ENCODE measurements at regions not wholly inside any gene's neighbourhood (a gene's known extent, or its start where the extent isn't known, plus 50 kb on each side); places are given as distances from the start of the nearest gene placed in this dataset.

DNA sequence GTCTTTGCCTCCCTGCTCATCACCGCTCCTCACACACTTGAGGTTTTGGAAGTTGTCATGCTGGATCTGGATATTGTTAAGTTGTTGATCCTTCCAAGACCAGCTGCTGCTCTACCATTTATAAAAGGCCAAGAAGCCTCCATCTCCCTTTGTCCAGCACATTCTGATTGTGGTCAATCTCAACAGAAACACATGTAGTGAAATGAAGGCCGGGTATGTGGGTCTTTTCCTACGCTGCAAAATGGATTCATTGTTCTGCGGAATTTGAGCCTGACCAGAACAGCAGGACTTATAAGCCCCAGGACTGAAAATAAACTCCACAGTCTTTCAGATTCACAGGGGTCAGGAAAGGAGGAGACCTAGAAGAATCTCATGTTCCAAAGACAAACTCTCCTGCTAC, 238.4 kb downstream of the CMPK2 start:
- TF ChIP-seq SP1 (IDR thresholded peaks at IDR 0.05; ENCODE audit: low read depth) (no peak), JUND (IDR thresholded peaks at IDR 0.05) (no peak), POLR2AphosphoS5 (IDR thresholded peaks at IDR 0.05; ENCODE audit: low read depth, low read length) (no peak), RAD21 (IDR thresholded peaks at IDR 0.05; ENCODE audit: low read depth) (no peak), POLR2A (IDR thresholded peaks at IDR 0.05; ENCODE audit: borderline replicate concordance, extremely low read depth, insufficient read depth, insufficient read length) (no peak)
- TF ChIP-seq, protein P1, sequence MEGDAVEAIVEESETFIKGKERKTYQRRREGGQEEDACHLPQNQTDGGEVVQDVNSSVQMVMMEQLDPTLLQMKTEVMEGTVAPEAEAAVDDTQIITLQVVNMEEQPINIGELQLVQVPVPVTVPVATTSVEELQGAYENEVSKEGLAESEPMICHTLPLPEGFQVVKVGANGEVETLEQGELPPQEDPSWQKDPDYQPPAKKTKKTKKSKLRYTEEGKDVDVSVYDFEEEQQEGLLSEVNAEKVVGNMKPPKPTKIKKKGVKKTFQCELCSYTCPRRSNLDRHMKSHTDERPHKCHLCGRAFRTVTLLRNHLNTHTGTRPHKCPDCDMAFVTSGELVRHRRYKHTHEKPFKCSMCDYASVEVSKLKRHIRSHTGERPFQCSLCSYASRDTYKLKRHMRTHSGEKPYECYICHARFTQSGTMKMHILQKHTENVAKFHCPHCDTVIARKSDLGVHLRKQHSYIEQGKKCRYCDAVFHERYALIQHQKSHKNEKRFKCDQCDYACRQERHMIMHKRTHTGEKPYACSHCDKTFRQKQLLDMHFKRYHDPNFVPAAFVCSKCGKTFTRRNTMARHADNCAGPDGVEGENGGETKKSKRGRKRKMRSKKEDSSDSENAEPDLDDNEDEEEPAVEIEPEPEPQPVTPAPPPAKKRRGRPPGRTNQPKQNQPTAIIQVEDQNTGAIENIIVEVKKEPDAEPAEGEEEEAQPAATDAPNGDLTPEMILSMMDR (IDR thresholded peaks at IDR 0.05 in 2 of 3, conservative IDR thresholded peaks at IDR 0.05 in 1 of 3; ENCODE audit: borderline replicate concordance in 1 of 3, insufficient read depth in 1 of 3, low read depth in 2 of 3, low read length in 2 of 3), result no peak
- TF ChIP-seq, protein P2, sequence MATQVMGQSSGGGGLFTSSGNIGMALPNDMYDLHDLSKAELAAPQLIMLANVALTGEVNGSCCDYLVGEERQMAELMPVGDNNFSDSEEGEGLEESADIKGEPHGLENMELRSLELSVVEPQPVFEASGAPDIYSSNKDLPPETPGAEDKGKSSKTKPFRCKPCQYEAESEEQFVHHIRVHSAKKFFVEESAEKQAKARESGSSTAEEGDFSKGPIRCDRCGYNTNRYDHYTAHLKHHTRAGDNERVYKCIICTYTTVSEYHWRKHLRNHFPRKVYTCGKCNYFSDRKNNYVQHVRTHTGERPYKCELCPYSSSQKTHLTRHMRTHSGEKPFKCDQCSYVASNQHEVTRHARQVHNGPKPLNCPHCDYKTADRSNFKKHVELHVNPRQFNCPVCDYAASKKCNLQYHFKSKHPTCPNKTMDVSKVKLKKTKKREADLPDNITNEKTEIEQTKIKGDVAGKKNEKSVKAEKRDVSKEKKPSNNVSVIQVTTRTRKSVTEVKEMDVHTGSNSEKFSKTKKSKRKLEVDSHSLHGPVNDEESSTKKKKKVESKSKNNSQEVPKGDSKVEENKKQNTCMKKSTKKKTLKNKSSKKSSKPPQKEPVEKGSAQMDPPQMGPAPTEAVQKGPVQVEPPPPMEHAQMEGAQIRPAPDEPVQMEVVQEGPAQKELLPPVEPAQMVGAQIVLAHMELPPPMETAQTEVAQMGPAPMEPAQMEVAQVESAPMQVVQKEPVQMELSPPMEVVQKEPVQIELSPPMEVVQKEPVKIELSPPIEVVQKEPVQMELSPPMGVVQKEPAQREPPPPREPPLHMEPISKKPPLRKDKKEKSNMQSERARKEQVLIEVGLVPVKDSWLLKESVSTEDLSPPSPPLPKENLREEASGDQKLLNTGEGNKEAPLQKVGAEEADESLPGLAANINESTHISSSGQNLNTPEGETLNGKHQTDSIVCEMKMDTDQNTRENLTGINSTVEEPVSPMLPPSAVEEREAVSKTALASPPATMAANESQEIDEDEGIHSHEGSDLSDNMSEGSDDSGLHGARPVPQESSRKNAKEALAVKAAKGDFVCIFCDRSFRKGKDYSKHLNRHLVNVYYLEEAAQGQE (IDR thresholded peaks at IDR 0.05; ENCODE audit: low read depth), result no peak

Data from HCT116 (cell line).